NCI-H2227 treated with DMSO at 0.1 percent for 48 hours (cell line): ENCODE measurements at regions not wholly inside any gene's neighbourhood (a gene's known extent, or its start where the extent isn't known, plus 50 kb on each side); places are given as distances from the start of the nearest gene placed in this dataset.

Source experiments
- DNase-seq: peaks from one replicate; lab custom pipeline; 2025; lab: John Stamatoyannopoulos, UW

DNA sequence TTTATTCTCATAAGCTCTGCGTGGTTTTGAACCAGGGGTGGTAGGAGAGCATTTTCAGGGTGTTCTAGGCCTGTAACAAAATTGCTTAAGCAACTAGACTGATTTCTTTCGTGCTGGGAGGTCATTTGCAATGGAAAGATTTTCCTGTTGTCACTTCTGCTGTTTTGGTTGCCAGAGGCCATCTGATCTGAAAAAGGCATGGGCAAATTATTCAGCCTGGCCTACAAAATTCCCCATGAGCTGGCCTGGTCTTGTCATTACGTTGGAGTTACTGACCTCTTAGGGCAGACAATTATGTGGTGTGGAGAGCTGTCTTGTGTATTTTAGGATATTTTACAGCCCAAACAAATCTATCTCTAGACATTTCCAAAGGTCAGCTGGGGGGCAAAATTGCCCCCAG lies 444.4 kb upstream of the DAB1 start:
- DNase-seq, result no peak

DNA sequence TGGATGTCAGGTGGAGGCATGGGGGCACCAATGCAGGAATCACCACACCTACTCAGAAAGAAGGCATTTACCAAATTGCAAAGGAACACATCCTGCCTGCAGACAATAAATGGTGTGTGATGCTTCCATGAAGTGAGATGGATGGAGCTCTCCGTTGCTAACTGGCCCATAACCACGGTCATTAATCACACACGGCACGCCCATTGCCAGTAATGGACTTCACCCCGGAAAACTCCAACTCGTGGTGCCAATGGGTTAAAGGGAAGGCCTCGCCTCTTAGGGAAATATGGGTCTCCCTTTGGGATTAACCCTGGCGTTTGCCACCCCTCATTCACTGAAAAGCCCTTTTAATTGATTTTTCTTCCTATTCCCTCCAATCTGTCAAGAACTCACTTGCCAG lies 443.1 kb upstream of the DAB1 start:
- DNase-seq, result no peak

DNA sequence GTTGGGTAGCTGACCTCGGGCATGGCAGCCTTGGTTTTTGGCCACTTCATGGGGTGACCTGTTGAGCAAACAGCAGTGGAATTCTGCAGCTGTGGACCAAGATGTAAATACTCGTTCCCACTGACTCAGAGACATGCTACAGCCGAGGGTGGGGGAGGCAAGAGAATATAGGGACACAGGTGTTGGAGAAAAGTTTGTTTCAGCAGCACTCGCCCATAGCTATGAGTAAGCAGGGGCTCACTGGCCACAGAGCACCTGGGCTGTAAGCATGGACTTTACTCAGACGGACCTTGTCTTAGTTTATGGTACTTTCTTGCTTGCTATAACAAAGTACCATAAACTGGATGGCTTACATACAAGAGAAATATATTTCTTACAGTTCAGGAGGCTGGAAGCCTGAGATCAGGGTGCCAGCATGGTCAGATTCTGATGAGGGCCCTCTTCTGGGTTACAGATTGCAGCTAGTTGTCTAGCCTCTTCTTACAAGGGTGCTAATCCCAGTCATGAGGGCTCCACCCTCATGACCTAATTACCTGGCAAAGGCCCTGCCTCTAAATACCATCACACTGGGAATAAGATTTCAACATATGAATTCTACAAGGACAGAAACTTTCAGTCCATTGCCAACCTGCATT lies 437.2 kb upstream of the DAB1 start:
- no peak for DNase-seq

DNA sequence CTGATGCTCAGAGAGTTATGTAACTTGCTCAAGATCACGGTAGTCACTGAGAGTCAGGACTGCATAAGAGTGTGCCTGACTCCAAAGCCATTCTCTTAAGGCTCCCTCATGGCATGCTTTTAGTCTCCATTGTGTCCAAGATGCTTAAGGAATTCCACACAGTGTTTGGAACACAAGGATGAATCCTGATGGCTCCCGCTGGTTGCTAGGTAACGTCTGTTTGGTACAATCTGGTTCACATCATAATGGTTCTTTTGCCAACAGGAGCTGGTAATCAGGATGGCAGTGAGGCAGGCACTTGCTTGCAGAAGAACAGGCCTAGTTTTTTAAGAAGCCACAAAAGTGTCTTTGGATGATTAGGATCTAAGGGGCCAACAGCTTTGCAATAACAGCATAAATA lies 436.5 kb upstream of the DAB1 start:
- no peak for DNase-seq

DNA sequence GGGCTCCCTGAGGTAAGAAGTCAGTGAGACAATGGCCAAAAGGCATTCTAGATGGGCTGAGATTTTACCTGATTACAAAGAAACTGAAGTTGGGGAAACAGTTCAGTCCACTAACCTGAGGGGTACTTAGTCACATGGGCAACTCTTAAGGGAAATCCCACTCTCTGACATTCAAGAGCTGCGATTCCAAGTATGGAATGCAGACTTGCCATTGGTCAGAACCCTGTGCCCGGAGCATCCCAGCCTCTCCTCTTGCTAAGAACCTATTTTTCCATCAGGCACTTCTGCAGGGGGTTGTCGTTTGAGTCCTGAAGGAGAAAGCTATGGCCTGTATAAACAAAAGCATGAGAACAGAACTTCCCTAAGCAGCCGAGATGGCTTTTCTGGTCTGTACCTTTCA lies 434.9 kb upstream of the DAB1 start:
- DNase-seq, result no peak

DNA sequence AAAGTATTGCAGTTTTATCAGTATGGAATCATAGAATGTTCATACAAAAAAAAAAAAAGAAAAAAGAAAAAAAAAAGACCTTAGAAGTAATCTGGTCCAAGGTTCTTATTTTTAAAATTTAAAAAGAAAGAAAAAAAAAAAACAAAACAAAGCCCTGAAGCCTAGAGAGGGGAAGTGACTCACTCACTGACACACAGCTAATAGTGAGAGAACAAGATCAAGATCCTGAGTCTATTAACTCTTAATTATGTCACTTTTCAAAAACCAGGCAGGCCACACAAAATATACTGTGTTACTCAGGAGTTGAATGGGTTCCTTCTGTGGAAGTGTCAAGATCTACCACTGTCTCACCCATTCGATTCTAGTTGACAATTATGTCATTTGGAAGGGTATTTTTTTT lies 433.9 kb upstream of the DAB1 start:
- DNase-seq, result no peak

DNA sequence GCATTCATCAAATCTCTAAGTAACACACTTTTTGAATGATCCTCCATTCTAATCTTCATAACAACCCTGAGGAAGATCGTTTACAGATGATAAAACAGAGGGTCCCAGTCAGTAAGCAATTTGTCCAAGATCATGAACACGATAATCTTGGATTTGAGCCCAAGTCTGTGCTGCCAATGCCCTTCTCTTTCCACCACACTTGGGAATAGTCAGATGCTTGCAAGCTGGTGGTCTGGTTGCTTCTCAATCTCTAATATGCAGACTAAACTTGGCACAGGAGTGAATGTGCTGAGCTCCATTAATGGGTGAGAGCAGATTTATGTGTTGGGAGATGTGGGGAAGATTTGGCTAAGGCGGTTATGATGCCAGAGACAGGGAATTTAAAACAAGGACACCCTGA lies 430.6 kb upstream of the DAB1 start:
- no peak for DNase-seq

DNA sequence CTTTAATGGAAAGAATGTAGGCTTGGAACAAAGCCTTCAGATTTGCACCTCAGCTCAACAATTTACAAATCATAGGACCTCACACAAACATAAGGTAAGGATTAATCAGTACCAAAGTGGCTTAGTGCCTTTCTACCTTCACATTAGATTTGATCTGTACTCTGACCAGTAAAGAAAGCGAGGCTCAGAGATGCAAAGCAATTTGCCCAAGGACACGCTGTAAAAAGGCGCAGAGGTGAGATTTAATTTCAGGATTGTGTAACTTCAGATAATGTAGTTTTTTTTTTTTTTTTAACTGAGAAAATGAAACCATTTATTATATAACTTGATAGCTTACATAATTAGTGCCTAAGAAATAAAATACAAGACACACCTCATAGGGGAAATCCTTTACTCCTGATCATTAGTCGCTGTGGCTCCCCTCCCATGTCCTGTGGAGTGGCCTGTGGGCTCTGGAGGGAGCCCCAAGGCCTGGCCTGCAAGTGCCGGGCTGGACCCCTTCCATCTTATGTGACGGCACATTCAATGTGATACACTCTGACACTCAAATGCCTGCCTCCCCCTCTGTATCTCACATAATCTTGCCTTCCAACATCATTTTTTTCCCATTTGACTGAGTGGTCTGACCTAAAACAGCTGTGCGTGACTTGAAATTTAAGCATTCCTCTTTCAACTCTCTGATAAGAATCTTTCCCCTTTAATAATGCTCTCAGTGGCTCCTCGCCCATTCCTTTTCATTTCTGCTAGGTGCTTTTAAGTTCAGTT lies 426.5 kb upstream of the DAB1 start:
- no peak for DNase-seq

DNA sequence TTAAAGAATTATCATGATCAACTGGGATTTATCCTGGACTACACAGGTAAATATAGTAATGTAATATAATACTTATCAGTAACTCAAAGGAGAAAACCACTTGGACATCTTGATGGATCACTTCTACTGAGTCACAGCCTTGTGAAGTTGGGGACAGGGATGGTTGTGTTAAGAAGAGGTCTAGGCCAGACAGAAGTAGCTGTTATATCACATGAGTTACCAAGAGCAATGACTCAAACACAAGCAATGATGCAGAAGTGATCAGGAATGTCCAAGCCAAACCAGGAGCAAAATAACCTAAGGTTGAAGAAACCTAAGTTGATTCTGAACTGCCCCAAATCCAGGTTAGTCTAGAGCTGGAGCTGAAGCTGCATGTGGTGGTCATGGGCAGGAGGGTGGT lies 424.5 kb upstream of the DAB1 start:
- DNase-seq, result no peak

DNA sequence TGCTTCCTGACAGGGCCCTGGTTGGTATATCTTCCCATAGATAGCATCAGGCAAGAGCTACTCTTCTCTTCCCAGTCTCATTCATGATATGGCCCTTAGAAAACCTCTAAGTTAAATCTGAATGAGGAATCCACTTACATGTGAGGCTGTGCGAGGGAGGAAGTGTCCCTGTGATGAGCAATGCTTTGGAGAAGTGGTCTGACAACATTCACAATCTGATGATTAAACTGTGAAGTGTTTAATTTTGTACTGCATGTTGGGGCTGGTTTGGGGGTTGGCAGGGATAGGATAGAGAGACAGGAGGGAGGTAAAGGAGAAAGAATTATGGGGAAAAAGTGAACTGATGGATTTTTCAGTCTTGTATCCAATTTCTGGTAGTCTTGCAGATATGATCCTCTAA lies 421.2 kb upstream of the DAB1 start:
- DNase-seq, result no peak

DNA sequence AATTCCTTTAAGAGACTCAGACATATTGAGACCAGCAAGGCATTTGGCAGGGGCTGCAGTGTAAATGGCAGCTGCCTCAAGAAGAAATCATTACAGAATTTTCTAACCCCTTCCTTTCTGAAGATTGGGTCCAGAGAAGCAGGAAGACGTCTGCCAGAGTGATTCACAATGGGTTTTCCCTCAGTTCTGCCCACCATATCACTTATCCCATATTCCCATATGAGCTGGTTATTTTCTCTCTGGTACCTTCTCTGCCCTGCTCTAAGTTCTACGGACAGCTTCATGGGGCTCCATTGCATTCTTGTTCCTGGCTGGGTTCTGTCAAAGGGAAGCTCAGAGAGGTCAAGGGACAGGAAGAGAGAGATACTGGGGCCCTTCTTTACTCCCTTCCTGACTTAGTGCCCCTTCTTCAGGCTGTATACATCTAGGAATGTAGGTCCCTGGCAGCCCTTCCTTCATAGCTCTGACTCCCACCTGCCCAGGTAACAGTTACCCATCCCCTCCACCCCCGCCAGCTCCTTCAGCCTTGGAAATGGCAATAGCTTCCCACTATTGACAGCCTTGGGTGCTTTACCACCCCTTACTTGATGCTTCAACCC lies 420.6 kb upstream of the DAB1 start:
- DNase-seq, result no peak

DNA sequence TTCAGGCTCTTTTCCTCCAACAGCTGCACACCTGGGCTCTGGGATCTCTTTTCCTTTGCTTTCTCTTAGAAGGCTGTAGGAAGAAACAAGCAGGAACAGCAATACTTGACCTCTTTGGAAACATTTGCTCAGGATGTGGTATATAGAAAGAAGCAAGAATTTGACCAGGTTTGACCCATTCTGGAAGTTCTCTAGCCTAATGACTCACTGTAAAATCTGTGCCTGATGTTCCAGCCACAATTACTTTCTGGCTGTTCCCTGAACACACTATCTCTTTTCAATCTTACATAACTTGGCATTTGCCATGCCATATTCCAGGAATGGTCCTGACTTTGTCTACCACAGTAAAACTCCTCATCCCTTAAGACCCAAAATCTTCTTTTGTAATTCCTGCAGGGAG lies 419.9 kb upstream of the DAB1 start:
- DNase-seq, result no peak

DNA sequence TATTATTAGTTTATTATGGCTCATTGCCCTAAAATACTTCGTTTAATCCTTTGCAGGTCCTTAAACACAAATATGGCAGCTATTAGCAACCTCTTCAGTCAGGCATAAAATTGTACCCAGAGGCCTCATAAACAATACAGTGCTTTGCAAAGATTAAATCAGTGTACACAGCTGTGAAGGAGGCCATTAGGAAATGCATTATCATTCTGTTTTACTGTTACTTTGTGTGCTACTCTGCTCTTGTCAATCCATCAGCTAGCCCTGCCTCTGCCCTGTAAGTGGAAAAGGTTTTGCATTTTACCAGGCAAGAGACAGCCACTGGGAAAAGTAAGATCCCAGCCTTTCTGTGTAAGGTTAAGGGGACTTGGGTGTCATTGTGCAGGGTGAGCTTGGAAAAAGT lies 415.7 kb upstream of the DAB1 start:
- no peak for DNase-seq

DNA sequence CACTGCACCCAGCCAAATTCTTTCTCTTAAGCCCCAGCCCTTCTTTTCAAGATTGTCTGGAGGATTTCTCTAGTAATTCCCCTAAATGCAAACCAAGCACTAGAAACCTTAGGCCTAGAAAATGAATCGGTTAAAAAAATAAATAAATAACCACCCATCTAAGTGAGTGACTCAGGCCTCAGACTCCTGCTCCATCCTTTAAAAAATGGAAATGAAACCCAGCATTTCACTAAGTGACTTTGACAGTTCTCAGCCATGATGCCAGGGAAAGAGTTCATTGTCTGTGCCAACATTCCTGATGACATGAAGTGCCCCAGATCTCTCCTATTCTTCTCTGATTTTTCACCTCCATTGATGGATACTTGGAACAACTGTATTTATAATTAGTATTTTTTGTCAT lies 415.2 kb upstream of the DAB1 start:
- no peak for DNase-seq

DNA sequence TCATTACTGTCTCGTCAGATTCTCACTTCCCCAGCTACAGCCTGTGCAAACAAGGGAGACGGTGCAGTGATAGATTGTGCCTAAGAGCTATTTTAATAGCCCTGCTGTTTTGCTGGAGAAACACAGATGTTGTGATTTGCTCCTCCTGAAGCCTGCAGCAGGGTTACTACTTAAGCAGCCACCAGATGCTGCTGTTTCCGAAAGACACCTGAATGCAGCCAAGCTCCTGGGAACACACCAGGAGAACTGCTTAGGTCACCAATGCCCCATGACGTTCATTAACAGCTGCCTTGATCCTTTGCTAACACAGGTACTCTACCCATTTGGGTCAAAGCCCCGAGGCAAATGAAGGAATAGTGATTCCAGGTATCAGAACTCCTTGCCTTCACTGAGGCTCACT lies 411.8 kb upstream of the DAB1 start:
- no peak for DNase-seq

DNA sequence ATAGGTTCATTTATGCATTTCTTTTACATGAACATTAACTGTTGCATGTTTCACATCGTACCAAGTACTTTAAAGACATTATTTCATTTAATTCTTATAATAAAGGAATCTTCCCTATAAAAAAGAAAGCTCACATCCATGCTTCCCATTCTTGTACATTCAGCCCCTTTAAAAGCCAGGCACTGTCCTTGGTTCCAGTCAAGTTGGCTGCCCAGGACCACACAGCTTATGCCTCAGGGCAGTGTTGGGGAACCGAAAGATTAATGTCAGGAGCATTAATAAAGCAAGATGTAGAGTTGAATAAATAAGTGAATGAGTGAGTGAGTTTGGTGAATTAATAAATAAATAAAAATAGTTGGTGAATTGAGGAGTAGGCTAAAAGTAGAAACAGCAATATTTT lies 409.4 kb upstream of the DAB1 start:
- DNase-seq, result no peak

DNA sequence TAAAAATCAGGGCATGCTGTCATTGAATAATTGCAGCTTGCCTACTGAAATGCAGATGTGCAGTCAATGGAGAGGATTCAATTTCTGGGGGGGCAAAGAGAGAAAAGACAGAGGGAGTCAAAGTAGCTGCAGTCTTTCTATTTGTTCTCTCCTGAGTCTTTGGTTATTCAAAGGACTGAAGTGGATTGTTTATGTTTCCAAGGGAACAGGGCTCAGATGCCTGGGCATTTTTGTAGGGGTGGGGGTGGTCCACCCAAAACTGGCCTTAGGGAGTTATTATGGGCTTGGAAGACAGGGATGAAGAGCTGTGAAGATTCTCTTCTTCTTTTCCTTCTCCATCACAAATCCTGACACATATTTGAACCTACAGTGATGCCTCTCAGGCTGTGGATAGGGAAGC lies 408.8 kb upstream of the DAB1 start:
- DNase-seq, result no peak

DNA sequence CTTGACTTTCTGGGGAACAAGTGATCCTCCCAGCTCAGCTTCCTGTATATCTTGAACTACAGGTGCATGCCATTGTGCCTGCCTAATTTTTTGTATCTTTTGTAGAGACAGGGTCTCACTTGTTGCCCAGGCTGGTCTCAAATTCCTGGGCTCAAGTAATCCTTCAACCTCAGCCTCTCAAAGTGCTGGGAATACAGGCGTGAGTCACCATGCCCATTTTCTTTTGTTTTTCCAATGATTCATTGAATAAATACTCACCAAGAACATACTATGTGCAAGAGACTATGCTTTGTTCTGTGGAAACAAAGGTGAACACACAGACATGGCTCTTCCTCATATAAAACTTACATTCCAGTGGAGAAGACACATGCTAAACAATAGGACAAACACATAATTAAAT lies 407.8 kb upstream of the DAB1 start:
- DNase-seq, result no peak

DNA sequence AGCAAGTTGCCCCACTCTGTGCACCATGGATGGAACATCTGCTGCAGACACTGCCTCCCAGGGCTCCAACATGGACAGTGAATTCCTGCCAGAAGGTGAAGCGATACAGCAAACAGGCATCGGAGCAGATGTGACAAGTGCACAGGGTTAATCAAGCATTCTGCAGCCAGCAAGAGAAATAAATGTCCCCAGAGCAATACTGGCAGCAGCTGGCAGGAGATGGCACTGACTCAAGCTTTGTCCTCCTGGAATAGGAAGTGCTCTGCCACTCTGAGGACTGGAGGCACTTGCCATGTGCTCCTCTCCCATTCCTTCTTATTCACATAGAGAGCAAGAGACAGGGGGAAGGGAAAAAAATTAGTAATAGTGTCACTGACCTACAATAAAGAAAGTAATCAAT lies 402.7 kb upstream of the DAB1 start:
- no peak for DNase-seq

DNA sequence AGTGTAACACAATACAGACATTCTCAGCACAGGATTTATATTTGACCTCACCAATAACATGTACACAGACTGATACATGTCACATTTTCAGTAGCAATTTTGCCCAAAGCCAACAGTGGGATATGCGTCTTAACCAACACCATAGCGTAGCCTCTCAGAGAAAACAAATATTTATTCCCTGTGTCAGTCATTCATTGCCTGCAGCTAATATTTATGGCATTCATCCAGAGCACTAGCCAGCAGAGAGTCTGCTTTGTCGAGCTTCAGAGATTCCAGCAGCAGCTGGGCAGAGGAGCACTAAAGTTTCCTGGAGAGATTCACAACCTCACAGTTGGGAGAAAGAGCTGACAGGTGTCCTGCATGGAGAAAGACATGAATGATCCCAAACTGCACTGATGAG lies 400.7 kb upstream of the DAB1 start:
- DNase-seq, result no peak

DNA sequence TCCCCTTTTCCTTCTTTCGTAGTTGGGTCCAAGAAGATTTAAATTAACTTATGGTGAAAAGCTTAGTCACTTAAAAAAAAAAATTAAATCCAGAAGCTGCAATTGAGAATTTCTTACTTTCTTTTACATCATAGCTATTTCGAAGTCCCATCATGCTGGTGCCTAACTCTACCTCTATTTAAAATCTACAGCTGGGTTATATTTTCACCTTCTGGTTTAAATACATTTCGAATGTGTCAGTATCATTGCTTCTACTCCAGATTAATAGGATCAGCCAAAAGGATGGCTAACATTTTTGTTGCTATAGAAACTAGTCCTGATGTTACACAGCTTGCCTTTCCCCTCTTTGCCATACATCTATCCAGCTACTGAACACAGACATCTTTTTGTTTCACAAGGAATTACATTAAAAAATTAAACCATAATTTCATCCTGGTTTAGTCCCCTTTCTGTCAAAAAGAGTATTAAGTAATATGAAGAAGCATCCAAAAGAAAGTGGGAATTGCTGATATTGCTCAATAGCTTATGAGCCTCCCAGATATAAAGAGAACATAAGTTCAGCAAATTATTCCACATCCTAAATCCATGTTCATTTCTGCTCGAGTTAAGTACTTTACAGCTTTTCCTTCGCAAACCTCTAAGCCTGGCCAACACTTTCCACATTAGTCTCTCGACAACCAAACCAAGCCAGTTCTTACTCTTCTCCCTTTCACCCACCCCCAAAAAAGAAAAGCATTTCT lies 396.7 kb upstream of the DAB1 start:
- DNase-seq, result peak; percentile 5

DNA sequence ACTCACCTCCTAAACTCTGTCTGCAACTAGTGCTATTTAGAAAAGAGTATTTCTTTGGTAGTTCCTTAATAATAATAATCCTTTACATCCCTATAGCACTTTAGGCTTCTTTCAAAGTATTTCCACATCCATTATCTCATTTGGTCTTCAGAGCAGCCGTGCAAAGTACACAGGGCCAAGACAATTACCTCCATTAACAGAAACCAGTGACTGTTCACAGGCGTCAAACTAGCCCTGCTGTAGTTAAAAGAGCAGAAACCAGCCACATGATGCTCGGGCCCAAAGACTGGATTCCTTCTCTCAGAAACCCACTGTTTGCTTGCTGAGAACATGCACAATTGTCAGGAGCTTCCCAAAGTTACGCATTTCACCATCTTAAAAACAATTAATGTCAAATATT lies 396.0 kb upstream of the DAB1 start:
- peak; percentile 37 for DNase-seq

DNA sequence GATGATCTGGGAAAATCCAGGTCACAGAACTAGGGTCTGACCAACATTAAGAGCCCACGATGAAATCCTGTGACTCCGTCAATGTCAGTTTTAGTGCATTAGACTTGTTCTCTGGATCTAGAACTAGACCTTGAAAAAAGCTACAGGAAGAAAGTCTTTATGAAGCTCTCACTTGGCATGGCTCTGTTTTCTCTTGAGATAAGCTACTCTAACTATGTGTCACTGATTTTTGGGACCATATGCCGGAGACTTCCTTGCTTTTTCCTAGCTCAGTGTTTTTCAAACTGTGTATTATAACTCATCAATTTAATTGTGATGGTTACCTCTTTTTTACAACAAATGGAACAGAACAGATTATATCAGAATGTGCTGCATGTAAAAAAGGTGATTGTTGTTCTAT lies 379.7 kb upstream of the DAB1 start:
- no peak for DNase-seq
